ENCODE measurements at regions not wholly inside any gene's neighbourhood (a gene's known extent, or its start where the extent isn't known, plus 50 kb on each side); places are given as distances from the start of the nearest gene placed in this dataset.

DNA sequence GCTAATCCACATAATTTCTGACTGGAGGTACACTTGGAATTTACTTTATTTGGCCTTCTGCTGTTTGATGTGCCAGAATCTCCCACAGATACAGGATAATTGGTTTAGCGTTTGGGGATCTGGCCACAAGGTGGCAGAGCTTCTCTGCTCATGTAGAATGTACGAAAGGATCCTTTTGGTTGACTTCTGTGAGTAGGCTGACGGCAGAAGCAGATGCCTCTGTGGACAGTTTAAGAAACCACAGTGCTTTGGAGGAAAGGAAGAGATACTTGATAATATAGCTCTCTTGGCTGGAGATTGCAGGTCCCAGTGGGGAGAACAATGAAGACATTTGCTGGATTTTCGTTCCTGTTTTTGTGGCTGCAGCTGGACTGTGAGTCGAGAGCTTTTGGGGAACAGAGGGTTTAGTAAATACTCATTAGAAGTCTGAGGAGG, 75.3 kb upstream of the OR4E1 start:
- TF ChIP-seq, protein P1, sequence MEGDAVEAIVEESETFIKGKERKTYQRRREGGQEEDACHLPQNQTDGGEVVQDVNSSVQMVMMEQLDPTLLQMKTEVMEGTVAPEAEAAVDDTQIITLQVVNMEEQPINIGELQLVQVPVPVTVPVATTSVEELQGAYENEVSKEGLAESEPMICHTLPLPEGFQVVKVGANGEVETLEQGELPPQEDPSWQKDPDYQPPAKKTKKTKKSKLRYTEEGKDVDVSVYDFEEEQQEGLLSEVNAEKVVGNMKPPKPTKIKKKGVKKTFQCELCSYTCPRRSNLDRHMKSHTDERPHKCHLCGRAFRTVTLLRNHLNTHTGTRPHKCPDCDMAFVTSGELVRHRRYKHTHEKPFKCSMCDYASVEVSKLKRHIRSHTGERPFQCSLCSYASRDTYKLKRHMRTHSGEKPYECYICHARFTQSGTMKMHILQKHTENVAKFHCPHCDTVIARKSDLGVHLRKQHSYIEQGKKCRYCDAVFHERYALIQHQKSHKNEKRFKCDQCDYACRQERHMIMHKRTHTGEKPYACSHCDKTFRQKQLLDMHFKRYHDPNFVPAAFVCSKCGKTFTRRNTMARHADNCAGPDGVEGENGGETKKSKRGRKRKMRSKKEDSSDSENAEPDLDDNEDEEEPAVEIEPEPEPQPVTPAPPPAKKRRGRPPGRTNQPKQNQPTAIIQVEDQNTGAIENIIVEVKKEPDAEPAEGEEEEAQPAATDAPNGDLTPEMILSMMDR (IDR thresholded peaks at IDR 0.05; ENCODE audit: low read depth, low read length, missing control alignments) = peak; percentile 79
- DNase-seq (ENCODE audit: low read depth) = no peak
- no peak overlapping the region for H3K4me3 ChIP-seq (ENCODE audit: low read depth, low read length)

DNA sequence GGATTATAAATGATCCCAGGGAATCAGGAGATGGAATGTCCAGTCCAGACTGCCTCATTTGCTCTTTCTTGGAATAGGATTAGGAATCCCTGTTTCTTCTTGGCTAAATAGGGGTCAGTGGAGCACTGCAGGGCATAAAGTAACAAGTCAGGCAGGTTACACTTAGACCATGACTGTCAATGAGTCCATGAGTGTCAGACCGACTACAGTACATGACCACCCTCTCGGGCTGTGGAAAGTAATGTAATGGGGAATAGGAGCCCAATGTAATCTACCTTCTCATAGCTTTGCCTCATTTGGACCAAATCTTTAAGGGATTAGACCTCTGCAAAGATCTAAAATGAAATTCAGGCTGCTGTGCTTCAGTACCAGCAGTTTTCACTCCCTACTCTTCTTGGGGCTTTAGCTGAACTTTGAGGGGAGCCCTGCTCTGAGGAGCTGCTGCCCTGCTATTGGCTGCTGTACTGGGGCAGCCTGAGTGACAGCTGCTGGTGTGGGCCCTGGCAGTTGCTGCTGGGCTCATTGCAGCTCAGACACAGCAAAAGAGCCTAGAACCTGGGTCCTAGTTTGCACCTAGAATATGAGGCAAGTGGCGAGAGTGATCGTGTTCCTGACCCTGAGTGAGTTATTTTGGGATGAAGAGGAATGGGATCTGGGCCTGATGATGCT, 62.2 kb upstream of the OR4E1 start:
- no peak for DNase-seq (ENCODE audit: low read depth)
- TF ChIP-seq, protein P1 (IDR thresholded peaks at IDR 0.05; ENCODE audit: low read depth, low read length, missing control alignments) = no peak
- H3K4me3 ChIP-seq (ENCODE audit: low read depth, low read length) = no peak overlapping the region

DNA sequence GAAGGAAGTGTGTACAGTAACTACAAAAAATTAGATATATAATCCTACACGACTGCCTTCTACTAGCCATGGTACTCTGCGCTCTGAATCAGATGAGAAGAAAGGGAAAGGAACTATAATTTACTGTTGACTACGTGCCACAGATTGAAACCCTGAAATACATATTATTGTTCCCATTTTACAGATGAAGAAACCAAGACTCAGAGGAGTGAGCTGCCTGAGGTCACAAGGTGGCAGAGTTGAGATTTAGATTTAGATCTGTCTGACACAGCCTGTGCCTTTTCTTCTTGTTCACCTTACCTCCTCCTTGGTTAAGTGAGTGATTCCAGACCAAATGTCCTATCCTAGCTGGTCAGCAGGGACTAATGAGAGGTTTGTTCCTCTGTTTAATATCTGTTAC, 61.6 kb upstream of the OR4E1 start:
- no peak overlapping the region for H3K4me3 ChIP-seq (ENCODE audit: low read depth, low read length)
- TF ChIP-seq, protein P1 (IDR thresholded peaks at IDR 0.05; ENCODE audit: low read depth, low read length, missing control alignments) = no peak
- no peak for DNase-seq (ENCODE audit: low read depth)

DNA sequence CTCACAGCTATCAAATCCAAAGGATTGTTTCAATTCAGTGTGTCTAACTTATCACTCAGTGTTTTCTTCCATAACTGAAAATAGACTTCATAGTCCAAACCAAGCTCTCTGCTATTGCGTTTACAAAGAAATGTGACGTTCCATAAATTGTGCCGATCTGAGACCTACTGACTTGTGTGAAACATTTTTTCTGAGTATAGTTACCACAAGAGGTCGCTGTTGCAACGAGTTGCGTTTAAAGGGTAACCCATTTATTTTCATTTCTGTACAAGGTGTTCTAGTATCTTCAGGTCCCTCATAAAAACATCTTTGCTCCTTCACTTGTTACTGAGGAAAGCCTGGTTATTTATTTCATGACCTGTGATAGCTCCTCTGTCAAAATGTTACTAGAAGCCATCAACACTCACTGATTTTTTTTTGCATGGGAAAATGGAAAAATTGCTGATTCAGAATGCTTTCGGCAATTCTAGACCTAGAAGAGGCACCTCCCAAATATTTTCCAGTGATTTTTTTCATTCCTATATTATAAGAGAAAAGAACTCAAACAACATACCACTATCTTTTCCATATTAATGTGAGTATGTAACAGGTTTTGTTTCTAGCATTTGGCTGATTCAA, 60.9 kb upstream of the OR4E1 start:
- no peak overlapping the region for H3K4me3 ChIP-seq (ENCODE audit: low read depth, low read length)
- TF ChIP-seq, protein P1 (IDR thresholded peaks at IDR 0.05; ENCODE audit: low read depth, low read length, missing control alignments) = peak; percentile 66
- DNase-seq (ENCODE audit: low read depth) = peak; percentile 29

DNA sequence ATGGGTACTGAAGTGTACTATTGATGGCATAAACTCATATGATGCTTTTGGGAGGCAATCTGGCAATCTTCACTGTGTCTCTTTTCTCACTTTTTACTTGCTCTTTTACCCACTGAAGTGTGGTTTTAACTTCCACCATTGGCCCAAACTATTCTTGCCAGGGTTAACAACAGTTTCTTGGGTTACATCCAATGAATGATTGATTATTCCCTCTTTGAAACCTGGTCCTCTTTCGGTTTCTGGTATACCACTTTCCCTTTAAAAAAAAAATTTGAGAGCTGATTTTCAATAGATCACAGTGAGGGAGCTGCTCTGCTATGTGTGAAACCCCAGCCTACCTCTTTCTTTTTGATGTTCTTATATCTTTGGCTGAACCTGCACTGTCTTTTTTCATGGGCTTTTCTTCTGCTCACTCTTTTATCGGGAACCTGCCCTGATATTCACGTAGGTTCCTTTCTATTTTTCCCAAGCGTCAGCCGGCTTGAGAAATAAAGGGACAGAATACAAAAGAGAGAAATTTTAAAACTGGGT, 56.1 kb upstream of the OR4E1 start:
- no peak for DNase-seq (ENCODE audit: low read depth)
- TF ChIP-seq, protein P1 (IDR thresholded peaks at IDR 0.05; ENCODE audit: low read depth, low read length, missing control alignments) = no peak
- H3K4me3 ChIP-seq (ENCODE audit: low read depth, low read length) = no peak overlapping the region

DNA sequence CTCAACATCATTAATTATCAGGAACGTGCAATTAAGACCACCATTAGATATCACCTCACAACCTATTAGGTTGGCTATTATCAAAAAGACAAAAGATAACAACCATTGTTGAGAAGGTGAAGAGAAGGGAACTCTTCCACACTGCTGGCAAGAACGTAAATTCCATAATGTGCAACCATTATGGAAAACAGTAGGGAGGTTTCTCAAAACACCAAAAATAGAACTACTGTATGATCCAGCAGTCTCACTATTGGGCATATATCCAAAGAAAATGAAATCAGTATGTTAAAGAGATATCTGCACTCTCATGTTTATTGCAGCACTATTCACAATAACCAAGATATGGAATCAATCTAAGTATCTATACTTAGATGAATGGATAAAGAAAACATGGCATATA, 51.6 kb upstream of the OR4E1 start:
- TF ChIP-seq, protein P1 (IDR thresholded peaks at IDR 0.05; ENCODE audit: low read depth, low read length, missing control alignments) = no peak
- no peak for DNase-seq (ENCODE audit: low read depth)
- H3K4me3 ChIP-seq (ENCODE audit: low read depth, low read length) = no peak overlapping the region

All from GM12864 (cell line).